ENCODE measurements at regions not wholly inside any gene's neighbourhood (a gene's known extent, or its start where the extent isn't known, plus 50 kb on each side); places are given as distances from the start of the nearest gene placed in this dataset.
"Not testable (repeated sequence)": the region's sequence is repeated elsewhere in the genome, so short reads cannot be mapped to it uniquely, and the experiment has no call there.

DNA sequence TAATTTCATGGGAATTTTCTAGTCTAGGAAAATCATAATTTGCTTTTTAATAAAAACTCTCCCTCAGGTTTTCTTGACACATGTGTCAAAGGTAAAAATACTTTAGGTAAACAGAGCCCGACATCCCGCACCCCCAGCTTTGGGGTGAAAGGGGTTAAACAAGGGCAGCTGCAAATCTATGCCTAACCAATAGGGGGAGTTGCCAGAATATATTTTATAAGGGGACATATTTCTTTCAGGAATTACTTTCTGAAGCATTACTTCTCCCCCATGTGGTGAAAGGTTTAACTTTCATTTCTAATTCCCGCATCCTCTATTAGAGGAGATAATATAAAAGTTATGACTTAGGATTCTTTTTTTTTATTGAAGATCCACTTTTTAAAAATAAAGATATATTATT lies 53.9 kb upstream of the HEPH start:
- Mint-ChIP-seq H3K27me3 (no peaks in the 10 kb centered on the region), H3K4me3 (no peak overlapping the region), H3K9me3 (no peaks in the 10 kb centered on the region), H3K4me1 (ENCODE audit: unreplicated experiment) (no peaks in the 10 kb centered on the region), H3K36me3 (no peaks in the 10 kb centered on the region), H3K27ac (no peak overlapping the region)
- TF ChIP-seq, protein P1, sequence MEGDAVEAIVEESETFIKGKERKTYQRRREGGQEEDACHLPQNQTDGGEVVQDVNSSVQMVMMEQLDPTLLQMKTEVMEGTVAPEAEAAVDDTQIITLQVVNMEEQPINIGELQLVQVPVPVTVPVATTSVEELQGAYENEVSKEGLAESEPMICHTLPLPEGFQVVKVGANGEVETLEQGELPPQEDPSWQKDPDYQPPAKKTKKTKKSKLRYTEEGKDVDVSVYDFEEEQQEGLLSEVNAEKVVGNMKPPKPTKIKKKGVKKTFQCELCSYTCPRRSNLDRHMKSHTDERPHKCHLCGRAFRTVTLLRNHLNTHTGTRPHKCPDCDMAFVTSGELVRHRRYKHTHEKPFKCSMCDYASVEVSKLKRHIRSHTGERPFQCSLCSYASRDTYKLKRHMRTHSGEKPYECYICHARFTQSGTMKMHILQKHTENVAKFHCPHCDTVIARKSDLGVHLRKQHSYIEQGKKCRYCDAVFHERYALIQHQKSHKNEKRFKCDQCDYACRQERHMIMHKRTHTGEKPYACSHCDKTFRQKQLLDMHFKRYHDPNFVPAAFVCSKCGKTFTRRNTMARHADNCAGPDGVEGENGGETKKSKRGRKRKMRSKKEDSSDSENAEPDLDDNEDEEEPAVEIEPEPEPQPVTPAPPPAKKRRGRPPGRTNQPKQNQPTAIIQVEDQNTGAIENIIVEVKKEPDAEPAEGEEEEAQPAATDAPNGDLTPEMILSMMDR (conservative IDR thresholded peaks at IDR 0.05) = peak; percentile 62
- no peak for DNase-seq (ENCODE audit: extremely low spot score, unreplicated experiment)

- not testable (repeated sequence) for H3K4me3 Mint-ChIP-seq; H3K27ac Mint-ChIP-seq; H3K4me1 Mint-ChIP-seq (ENCODE audit: unreplicated experiment); DNase-seq (ENCODE audit: extremely low spot score, unreplicated experiment); H3K27me3 Mint-ChIP-seq; H3K9me3 Mint-ChIP-seq; H3K36me3 Mint-ChIP-seq
Measured at GRCh38 chrX:66107860-66108259, 56.2 kb upstream of the HEPH start.

- not testable (repeated sequence) for H3K27me3 Mint-ChIP-seq
Measured at GRCh38 chrX:66102398-66102797, 61.6 kb upstream of the HEPH start.

DNA sequence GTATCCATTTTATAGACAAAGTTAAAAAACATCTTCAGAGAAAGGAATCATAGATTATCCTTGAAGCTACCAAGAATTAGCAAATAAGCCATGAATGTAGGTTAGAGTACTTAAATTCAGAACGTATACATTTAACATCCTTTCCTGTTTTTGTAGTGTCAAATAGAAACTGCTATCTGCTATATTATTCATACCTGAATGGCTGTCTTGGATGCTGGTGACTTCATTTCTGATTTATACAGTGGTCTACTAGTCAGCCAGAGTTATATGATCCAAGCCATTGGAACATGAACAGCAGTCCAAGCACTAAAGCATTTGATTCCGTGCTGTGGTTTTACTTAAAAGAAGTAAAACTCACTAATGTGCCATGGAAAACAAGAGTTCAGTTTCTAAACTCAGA lies 58.3 kb upstream of the VSIG4 start:
- Mint-ChIP-seq H3K4me3 (no peak overlapping the region), H3K36me3 (no peaks in the 10 kb centered on the region), H3K4me1 (ENCODE audit: unreplicated experiment) (no peaks in the 10 kb centered on the region), H3K27me3 (no peaks in the 10 kb centered on the region), H3K9me3 (no peaks in the 10 kb centered on the region), H3K27ac (no peak overlapping the region)
- TF ChIP-seq, protein P1 (conservative IDR thresholded peaks at IDR 0.05) = no peak
- no peak for DNase-seq (ENCODE audit: extremely low spot score, unreplicated experiment)

More at GRCh38 chrX:66102398-66102797, 61.6 kb upstream of the HEPH start:
- H3K4me1 Mint-ChIP-seq (ENCODE audit: unreplicated experiment); H3K9me3 Mint-ChIP-seq; H3K4me3 Mint-ChIP-seq; DNase-seq (ENCODE audit: extremely low spot score, unreplicated experiment); H3K27ac Mint-ChIP-seq; H3K36me3 Mint-ChIP-seq: not testable (repeated sequence)

DNA sequence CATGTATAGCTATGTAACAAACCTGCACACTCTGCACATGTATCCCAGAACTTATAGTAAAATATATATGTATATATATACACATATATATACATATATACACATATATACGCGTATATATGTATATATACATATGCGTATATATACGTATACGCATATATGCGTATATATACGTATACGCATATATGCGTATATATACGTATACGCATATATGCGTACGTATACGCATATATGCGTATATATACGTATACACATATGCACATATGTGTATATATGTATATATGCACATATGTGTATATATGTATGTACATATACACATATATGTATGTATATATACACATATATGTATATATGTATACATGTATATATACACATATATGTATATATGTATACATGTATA lies 57.1 kb upstream of the VSIG4 start:
- H3K9me3 Mint-ChIP-seq; H3K27ac Mint-ChIP-seq; H3K36me3 Mint-ChIP-seq; H3K27me3 Mint-ChIP-seq; DNase-seq (ENCODE audit: extremely low spot score, unreplicated experiment); H3K4me1 Mint-ChIP-seq (ENCODE audit: unreplicated experiment); H3K4me3 Mint-ChIP-seq: not testable (repeated sequence)

- not testable (repeated sequence) for H3K4me1 Mint-ChIP-seq (ENCODE audit: unreplicated experiment); H3K9me3 Mint-ChIP-seq; H3K27ac Mint-ChIP-seq; DNase-seq (ENCODE audit: extremely low spot score, unreplicated experiment); H3K27me3 Mint-ChIP-seq; H3K36me3 Mint-ChIP-seq; H3K4me3 Mint-ChIP-seq
Measured at GRCh38 chrX:66090004-66090403, 50.1 kb upstream of the VSIG4 start.

Measured in type B pancreatic cell (in vitro differentiated cells).